Heart left ventricle (tissue), 16 donors: ENCODE measurements at regions not wholly inside any gene's neighbourhood (a gene's known extent, or its start where the extent isn't known, plus 50 kb on each side); places are given as distances from the start of the nearest gene placed in this dataset.

Experiments used
- ATAC-seq, 4 donors: fragments of 200-7000 bp; cut with Tn5 transposase; one replicate each; pipeline ENCODE4 v1.9.1; 2020 to 2022; ENCODE audit warnings: moderate library complexity in 4 of 4, mild to moderate bottlenecking in 3 of 4, moderate number of reproducible peaks in 1 of 4
- DNase-seq, 5 donors: peaks; one replicate each; pipeline ENCODE4 v3.0.0-alpha.2; 2020
- H3K27ac ChIP-seq, 12 donors: fragments of 200-600 bp; sonication (generic) in 4 of 12; one replicate each; pipeline versions ENCODE4 v1.5.0 to v1.8.0; 2016 to 2022; ENCODE audit warnings: mild to moderate bottlenecking in 2 of 12
- H3K27me3 ChIP-seq, 9 donors: fragments of 200-600 bp; sonication (generic) in 2 of 9; one replicate each; pipeline versions ENCODE4 v1.5.1 to v1.8.0; 2016 to 2022; ENCODE audit warnings: mild to moderate bottlenecking in 3 of 9
- H3K36me3 ChIP-seq, 9 donors: fragments of 200-600 bp; sonication (generic) in 2 of 9; one replicate each; pipeline versions ENCODE4 v1.5.0 to v1.8.0; 2018 to 2022; ENCODE audit warnings: mild to moderate bottlenecking in 2 of 9
- H3K4me1 ChIP-seq, 12 donors: fragments of 200-600 bp; sonication (generic) in 4 of 12; one replicate each; pipeline versions ENCODE4 v1.5.0 to v1.8.0; 2016 to 2022; ENCODE audit warnings: mild to moderate bottlenecking in 3 of 12
- H3K4me3 ChIP-seq, 12 donors: fragments of 200-600 bp; sonication (generic) in 4 of 12; one replicate each; pipeline versions ENCODE4 v1.5.0 to v1.8.0; 2017 to 2022; ENCODE audit warnings: mild to moderate bottlenecking in 9 of 12, moderate library complexity in 4 of 12
- H3K9me3 ChIP-seq, 12 donors: fragments of 200-600 bp; sonication (generic) in 4 of 12; one replicate each; pipeline versions ENCODE4 v1.5.0 to v1.8.0; 2016 to 2022; ENCODE audit warnings: mild to moderate bottlenecking in 1 of 12
- POLR2A ChIP-seq, 2 donors: fragments of 450-650 bp; IDR thresholded peaks; one replicate each; pipeline ENCODE4 v1.6.1; 2017; ENCODE audit warnings: antibody characterized with exemption in 2 of 2, mild to moderate bottlenecking in 2 of 2, moderate library complexity in 2 of 2
- WGBS, 4 donors: extraction: QIAGEN DNeasy Blood & Tissue Kit in 2 of 4; methylation state at CpG; one replicate each; pipeline versions ENCODE4 v1.1.5 to v1.1.7; 2013 to 2018; 5-methylcytosine and 5-hydroxymethylcytosine counted together
- intact Hi-C, 10 donors: fragments of 100-400 bp; cut with DNase I; formaldehyde crosslinking; loops; one replicate each; pipeline versions ENCODE4 v1.11.1 to v1.14.2; 2022
- TF ChIP-seq, protein P1 (sequence below), 12 donors: fragments of 200-600 bp; sonication (generic) in 4 of 12; IDR thresholded peaks; one replicate each; pipeline versions ENCODE4 v1.5.0 to v1.8.0; 2018 to 2022; ENCODE audit warnings: antibody characterized with exemption in 12 of 12, mild to moderate bottlenecking in 5 of 12
- donor health status: ischemic (EF 13 %, LVEDD 7.1; RV severe dilation, severe dysfunction).
- donor health status: healthy with polysubstance abuse.
- donor health status: DM: no; HTN: yes; CAD: no.
- donor health status: DM: no; HTN: no; CAD: no.
- donor health status: ischemic (EF 25% LVEDD 6.9; RV normal size, moderate dysfunction).
- donor health status: ischemic (EF 25% LVEDD 5.7; RV mildly dilated, moderate dysfunction).
- donor health status: healthy.
- donor health status: DM: yes; HTN: yes; CAD: no.
- donor health status: ischemic (EF 35%, LVEDD 5.7; RV mildly dilated, moderate dysfunction).
- donor health status: nonischemic (EF 11% LVEDD 7.7; RV severe dilation, severe dysfunction).
- donor health status: DM: yes; HTN: yes; CAD: no.
- donor health status: PGD.
- donor health status: ischemic (EF 29% LVEDD 5.4; RV normal size, mild dysfunction).
- donor health status: nonischemic (EF 23%, LVEDD 6.1; RV moderate dilation, normal function).

DNA sequence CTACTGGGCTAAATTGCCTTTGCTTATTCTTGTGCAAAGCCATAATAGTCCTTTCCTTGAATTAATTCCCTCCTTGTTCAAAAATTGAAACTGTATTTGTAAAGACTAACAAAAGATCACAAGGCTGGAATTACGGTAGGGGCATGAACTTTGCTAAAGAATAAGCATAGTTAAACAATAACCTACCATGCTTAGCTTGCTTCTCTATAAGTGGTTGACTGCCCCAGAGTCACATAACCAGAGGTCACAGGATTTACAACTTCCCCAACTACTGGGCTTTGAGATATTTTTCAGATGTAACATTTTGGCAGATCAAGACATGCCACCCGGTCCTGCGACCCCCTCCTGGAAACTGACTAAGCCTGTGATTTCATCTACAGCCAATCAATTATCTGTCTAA, 181.4 kb downstream of the GPAM start:
- TF ChIP-seq POLR2A (IDR thresholded peaks at IDR 0.05), result no peak
- TF ChIP-seq, protein P1, sequence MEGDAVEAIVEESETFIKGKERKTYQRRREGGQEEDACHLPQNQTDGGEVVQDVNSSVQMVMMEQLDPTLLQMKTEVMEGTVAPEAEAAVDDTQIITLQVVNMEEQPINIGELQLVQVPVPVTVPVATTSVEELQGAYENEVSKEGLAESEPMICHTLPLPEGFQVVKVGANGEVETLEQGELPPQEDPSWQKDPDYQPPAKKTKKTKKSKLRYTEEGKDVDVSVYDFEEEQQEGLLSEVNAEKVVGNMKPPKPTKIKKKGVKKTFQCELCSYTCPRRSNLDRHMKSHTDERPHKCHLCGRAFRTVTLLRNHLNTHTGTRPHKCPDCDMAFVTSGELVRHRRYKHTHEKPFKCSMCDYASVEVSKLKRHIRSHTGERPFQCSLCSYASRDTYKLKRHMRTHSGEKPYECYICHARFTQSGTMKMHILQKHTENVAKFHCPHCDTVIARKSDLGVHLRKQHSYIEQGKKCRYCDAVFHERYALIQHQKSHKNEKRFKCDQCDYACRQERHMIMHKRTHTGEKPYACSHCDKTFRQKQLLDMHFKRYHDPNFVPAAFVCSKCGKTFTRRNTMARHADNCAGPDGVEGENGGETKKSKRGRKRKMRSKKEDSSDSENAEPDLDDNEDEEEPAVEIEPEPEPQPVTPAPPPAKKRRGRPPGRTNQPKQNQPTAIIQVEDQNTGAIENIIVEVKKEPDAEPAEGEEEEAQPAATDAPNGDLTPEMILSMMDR (IDR thresholded peaks at IDR 0.05), result no peak
- Histone ChIP-seq H3K4me3 (no peak overlapping the region), H3K36me3 (no peaks in the 10 kb centered on the region), H3K27ac (no peak overlapping the region), H3K4me1 (no peaks in the 10 kb centered on the region), H3K27me3 (no peaks in the 10 kb centered on the region), H3K9me3 (no peaks in the 10 kb centered on the region)
- ATAC-seq (no peak), DNase-seq (no peak)
- 85 to 94% (median 92%) methylated on average over 3 of the region's 3 CpGs for WGBS, 4 donors
- intact Hi-C loops, result no loop called here

DNA sequence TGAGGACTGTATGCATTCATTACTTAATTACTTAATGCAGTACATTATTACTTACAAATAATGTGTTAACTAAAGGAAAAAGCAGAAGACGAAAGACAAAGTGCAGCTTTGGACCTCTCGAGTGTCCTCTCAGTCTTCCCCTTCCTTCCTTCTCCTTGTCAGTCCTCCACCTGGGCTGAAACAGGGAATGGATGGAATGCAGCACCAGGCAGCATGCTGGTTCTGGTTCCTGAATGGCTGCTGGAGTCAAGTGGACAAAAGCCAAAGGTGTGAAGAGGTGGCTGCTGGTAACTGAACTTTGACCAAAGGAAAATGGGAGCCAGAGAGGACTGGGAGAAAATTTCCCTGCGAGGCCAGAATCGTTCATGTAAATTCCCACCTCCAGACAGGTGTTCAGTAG, 179.5 kb downstream of the GPAM start:
- DNase-seq (no peak), ATAC-seq (no peak)
- no peaks in the 10 kb centered on the region for H3K27me3 ChIP-seq
- no peaks in the 10 kb centered on the region for H3K4me1 ChIP-seq
- TF ChIP-seq POLR2A (IDR thresholded peaks at IDR 0.05), result no peak
- TF ChIP-seq, protein P1 (IDR thresholded peaks at IDR 0.05), result no peak
- no peak overlapping the region for H3K4me3 ChIP-seq
- 76 to 83% (median 79%) methylated on average over 4 of the region's 4 CpGs for WGBS, 4 donors
- intact Hi-C loops, result no loop called here
- H3K27ac ChIP-seq, result no peak overlapping the region
- H3K36me3 ChIP-seq, result no peaks in the 10 kb centered on the region
- H3K9me3 ChIP-seq, result no peaks in the 10 kb centered on the region

DNA sequence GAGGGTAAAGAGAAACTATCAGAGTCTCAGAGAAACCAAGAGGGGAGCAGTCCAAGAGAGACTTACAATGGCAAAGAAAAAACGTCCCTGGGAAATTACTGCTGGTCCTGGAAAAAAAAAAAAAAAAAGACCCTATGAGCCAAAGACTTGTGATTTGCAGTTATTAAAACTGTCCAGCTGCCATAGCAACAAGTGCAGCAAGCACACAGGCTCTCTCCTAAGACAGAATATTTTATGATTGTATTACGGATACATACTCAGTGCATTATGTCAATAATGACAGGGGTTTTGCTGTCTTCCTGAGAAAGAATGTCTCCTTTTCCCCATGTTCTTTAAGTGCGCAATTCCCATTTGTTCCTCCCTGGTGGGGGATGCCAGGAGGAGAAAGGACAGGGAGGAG, 178.5 kb downstream of the GPAM start:
- H3K9me3 ChIP-seq, result no peaks in the 10 kb centered on the region
- H3K27me3 ChIP-seq, result no peaks in the 10 kb centered on the region
- TF ChIP-seq, protein P1 (IDR thresholded peaks at IDR 0.05), result no peak
- no peak for TF ChIP-seq POLR2A (IDR thresholded peaks at IDR 0.05)
- H3K27ac ChIP-seq, result no peak overlapping the region
- DNase-seq (no peak), ATAC-seq (no peak)
- H3K36me3 ChIP-seq, result no peaks in the 10 kb centered on the region
- no peaks in the 10 kb centered on the region for H3K4me1 ChIP-seq
- no peak overlapping the region for H3K4me3 ChIP-seq
- 67 to 74% (median 73%) methylated on average over 3 of the region's 3 CpGs for WGBS, 4 donors
- intact Hi-C loops, result no loop called here

DNA sequence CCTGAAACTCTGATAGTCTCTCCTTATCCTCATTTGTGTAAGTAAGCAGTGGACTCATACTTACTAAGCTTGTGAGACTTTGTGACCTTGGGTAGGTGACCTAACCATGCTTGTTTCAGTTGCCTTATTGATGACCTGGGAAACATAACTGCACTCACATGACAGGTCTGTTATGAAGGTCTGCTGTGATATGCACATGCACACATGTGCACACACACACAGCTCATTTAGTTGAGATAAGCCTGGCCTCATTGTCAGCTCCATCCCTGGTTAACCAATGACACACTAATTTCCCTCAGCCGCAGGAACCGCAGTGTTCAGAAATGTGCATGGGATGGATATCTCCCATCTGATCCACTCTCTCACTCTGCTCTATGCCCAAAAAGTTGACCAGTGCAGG, 177.2 kb downstream of the GPAM start:
- H3K27ac ChIP-seq, result no peak overlapping the region
- ATAC-seq, result no peak

More for the DNA sequence above, 177.2 kb downstream of the GPAM start:
- H3K4me1 ChIP-seq, result no peaks in the 10 kb centered on the region
- no peaks in the 10 kb centered on the region for H3K27me3 ChIP-seq
- H3K9me3 ChIP-seq, result no peaks in the 10 kb centered on the region
- 76 to 96% (median 94%) methylated on average over 2 of the region's 2 CpGs for WGBS, 4 donors
- H3K36me3 ChIP-seq, result no peaks in the 10 kb centered on the region
- no peak for TF ChIP-seq POLR2A (IDR thresholded peaks at IDR 0.05)
- TF ChIP-seq, protein P1 (IDR thresholded peaks at IDR 0.05), result no peak
- intact Hi-C loops, result no loop called here
- DNase-seq, result no peak
- no peak overlapping the region for H3K4me3 ChIP-seq
